HG02973 (cell line): ENCODE measurements at regions not wholly inside any gene's neighbourhood (a gene's known extent, or its start where the extent isn't known, plus 50 kb on each side); places are given as distances from the start of the nearest gene placed in this dataset.

Experiments
- ATAC-seq: cut with Tn5 transposase; IDR thresholded peaks from one replicate; pipeline ENCODE4 v1.9.1; 2021; ENCODE audit warnings: moderate library complexity; ENCODE audit not compliant: unreplicated experiment

DNA sequence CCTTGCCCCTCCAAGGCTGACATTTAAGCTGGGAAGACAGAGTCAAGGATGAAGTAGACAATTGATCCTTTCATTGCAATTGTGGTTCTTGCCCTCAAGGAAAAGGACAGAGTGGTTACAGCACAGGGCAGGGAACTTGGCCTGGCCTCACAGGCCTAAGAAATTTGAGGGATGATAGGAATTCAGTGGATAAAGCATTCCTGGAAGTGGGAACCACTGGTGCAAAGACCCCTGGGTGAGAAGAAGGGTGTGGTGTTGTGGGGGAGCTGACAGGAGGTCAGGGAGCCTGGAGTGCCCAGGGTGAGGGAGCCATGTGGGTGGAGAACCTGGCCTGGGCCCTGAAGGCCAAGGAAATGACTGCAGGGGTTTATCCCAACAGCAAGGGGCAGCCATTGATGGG, 287.4 kb downstream of the UACA start:
- ATAC-seq = no peak

DNA sequence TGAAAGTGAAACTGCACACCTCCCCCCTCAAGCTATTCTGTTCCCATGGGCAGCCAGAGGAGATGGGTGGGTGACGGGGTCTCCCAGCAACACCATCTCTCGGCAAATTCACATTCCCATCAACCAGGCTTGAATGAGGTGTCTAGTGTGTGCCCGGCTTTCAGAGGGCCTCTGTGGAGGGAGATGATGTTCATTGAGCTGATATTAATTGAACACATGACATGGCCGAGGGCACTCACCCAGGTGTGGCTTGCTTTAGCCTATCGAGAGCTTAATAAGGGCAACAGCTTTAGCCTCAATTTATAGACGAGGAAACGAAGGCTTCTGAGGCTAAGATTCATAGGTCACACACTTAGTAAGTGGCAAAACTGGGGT, 288.0 kb downstream of the UACA start:
- no peak for ATAC-seq

GRCh38 chr15:70474471-70475406, 288.6 kb downstream of the UACA start:
- ATAC-seq = no peak

DNA sequence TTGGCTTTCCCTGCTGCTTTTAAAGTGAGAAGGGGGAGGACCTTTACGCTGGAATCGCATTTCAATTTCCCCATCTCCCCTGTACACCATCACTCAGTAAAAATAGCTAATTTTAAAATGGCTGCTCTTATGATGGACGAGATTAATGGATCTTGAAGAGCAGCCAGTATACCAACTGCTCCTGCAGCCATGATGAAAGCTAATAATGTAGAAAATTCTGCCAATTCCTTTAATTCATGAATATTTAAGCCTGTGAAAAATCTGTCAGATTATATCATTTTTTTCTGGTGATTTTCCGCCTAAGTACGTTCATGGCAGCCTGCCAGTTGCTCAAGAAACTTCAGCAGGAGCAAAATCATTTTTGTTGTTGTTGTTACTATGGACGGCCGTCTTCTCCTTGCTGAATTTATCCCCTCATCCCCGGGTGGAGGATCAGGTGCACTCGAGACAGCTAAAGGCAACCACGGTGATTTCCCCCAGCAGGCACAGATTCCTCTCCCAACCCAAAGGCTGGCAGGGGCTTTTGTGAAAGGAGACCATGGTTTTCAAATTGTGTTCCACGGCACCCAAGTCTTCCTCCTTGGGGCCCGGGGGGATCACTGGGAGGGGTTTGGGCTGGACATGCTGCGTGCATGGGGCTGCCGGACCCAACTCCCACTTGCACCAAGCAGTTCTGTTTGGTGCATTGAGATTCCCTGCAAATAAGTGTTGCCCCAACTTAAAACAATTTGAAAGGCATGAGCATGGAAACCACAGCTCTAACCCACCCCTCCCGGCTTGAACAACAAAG, 289.6 kb downstream of the UACA start:
- no peak for ATAC-seq

DNA sequence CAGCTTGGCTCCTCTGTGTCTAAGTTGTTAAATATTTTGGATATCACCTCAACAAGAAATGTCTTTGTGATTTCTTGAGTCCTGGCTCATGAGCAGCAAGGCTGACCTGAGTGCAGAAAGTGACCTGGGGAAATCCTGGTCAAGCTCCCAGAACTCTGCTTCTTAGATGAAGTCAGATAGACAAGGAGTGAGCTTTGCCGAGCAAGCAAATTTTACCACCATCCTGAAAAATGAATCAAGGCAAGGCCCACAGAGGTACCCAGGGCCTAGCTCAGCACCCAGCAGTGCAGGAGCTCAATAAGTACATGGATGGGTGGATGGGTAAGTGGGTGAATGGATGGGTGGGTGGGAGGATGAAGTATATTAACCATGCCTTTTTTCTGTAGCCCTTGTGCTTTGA, 291.8 kb downstream of the UACA start:
- ATAC-seq = no peak

DNA sequence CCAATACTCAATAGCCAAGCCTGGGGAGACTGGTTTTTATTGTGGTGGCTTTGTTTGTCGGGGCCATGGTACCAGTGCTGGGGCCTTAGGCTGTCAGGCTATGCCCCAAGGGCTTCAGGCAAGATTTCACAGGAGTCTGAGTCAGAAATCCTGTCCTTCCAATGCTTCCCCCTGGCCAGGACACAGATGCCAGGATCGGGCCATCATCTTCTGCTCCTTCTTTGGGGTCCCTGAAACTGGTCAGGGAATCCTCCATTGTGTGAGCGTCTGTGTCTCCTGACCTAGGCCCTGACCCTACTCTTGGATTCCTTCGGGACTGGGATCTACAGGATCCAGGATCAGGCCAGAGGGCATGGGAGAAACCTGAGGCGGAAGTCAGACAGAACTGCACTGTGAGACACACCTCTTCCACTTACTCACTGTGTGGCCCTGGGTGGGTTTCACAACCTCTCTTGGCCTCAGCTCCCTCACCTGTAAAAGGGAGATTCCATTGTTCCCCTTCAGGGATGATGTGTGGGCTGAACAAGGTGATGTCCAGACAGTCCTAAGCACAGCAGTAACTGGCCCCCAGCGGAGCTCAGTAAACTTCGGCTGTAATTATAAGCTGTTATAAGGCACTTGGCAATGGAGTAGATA, 292.7 kb downstream of the UACA start:
- ATAC-seq = no peak

- no peak for ATAC-seq
Observed at GRCh38 chr15:70469651-70470555, 293.5 kb downstream of the UACA start.

GRCh38 chr15:70469182-70469581, 294.2 kb downstream of the UACA start:
- ATAC-seq = no peak

- no peak for ATAC-seq
Observed at GRCh38 chr15:70466895-70467529, 296.3 kb downstream of the UACA start.

- ATAC-seq = no peak
Observed at GRCh38 chr15:70466305-70466704, 297.1 kb downstream of the UACA start.

DNA sequence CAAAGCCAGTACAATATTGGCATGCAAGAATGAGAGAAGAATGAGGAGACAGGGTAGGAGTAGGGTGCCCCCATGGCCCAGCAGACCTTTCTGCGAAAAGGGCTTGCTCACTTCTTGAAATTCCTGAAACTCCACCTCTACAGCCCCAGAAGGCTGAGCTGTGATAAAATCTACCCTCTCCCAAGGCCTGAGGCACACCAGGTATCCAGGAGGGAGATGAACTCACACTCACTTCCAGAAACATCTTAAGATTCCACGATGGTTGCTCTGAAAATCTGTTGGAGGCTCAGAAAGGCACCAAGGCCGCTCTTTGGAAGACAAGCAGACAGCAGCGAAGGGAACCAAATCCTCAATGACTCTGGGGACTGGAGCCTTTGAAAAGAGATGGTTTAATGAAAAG, 297.5 kb downstream of the UACA start:
- no peak for ATAC-seq

DNA sequence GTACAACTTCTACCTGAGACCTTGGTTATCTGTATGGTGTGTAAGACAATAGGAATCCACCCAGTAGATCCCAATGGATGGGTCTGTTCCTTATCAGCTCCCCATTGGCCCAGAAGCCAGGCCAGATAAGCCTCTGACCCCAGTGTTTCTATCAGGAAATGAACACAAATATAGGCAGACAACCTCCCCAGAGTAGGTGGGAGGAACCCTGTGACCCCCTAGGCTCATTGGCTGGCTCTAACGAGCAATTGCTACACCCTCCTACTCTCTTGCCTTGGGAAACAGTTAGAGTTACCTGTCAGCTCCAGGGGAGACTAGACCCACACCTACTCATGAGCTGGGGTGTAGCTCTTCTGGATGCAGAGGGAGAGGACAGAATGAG, 299.9 kb downstream of the UACA start:
- no peak for ATAC-seq

DNA sequence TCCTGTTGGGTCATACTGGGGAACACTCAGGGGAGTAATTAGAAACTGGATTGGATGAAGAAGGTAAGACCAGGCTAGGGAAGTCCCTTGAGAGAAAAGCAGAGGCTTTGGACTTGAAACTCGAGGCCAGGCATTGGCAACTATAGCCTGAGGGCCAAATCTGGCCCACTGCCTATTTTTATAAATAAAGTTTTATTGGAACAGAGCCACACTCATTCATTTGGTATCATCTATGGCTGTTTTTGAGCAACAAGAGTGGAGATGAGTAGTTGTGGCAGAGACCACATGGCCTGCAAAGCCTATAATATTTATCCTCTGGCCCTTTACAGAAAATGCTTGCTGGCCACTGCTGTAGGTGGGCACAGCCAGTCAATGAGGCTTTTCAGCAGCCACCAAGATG, 301.4 kb downstream of the UACA start:
- ATAC-seq = no peak

GRCh38 chr15:70461017-70461416, 302.3 kb downstream of the UACA start:
- no peak for ATAC-seq

GRCh38 chr15:70459312-70459711, 304.0 kb downstream of the UACA start:
- ATAC-seq = no peak

DNA sequence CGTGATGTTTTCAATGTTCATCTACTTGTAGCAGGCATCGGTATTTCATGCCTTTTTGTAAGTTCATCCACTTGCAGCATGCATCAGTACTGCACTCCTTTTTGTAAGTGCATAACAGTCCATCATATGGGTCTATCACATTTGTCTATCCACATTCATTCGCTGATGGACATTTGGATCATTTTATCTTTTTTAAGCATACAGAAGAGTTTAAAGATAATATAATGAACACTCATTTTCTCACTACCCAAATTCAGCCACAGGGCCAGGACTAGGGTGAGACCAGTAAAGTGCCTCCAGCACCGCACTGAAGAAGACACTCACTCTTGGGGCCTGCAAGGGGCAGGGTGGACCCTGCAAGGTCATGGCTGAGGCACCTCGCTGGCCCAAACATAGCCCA, 309.6 kb downstream of the UACA start:
- no peak for ATAC-seq

- no peak for ATAC-seq
Observed at GRCh38 chr15:70453238-70453637, 310.1 kb downstream of the UACA start.

DNA sequence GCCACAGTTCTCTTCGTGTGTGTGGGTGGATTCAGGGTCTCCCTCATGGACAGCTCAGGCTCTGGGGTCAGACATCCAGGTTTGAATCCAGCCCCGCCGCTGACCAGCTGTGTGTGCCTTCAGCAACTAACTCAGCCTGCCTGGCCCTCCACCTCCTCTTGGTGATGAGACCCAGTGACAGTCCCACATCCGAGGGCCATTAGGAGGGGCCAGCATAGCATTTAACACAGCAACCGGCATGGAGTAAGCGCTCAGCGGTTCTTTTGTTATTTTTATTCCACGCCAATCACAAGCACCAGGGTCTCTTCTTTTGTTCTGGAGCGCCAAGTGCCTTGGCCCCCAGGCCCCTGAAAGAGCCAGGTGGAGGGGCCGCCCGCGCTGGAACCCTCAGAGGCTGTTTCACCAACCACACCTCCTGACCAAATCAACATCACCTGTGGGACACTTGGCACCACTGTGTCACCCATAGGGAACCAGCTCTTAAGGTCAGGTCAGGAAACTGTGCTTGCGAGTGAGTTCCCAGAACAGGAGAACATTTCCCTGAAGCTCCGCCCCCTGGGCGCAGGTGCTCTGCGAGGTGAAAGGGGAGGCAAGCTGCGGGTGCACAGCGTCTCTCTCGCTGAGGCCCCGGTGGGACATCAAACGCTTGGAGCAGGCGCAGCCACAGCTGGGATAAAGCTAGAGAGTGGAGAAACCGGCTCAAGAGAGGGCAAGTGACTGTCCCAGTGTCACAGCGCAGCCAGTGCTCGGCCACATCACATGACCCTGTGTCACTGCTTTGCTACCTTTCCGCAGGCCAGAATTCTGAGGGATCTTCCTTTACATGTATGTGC, 311.3 kb downstream of the UACA start:
- ATAC-seq = no peak

- ATAC-seq = no peak
Observed at GRCh38 chr15:70450142-70450443, 313.3 kb downstream of the UACA start.
